ENCODE measurements at regions not wholly inside any gene's neighbourhood (a gene's known extent, or its start where the extent isn't known, plus 50 kb on each side); places are given as distances from the start of the nearest gene placed in this dataset.

DNA sequence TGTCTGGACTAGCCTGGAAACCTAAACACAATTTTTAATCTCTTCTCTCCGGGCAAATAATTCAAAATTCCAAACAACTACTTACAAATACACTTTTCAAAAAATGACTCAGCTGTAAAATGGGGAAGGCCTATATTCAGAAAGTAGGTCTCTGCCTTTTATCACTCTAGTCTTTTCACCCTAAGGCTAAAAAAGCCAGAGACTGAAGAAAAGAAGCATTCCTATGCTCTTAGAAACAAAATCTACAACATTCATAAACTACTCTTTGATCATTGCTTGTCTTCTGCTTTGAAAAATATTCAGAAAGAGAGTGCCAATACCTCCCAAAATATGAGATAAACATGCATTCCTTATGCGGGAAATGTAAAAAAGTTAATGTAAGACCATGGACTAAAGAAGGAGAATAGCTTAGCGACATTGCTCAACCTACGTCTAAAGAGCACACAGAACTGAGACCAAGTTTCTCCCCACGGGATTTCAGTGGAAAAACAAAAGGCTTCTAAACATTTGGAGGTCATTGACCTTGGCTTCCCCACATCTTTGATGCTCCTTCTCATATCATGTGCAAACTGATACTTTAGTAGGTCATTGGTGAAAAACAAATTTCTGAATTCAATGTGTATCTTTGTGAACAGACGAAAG is 74.4 kb upstream of the EPB41L3 start:
- Histone ChIP-seq H3K9me3 (ENCODE audit: control insufficient read depth, insufficient read depth, low read length) (no peaks in the 10 kb centered on the region), H3K4me1 (ENCODE audit: control insufficient read depth, low read length) (no peaks in the 10 kb centered on the region), H4K20me1 (ENCODE audit: control insufficient read depth, insufficient read depth, low read depth, low read length) (no peaks in the 10 kb centered on the region), H3K4me2 (ENCODE audit: low read length) (no peak overlapping the region), H3K27ac (ENCODE audit: low read depth, low read length) (no peak overlapping the region), H3K4me3 (ENCODE audit: low read length) (no peak overlapping the region), H3K27me3 (ENCODE audit: control insufficient read depth, low read length) (no peaks in the 10 kb centered on the region), H3K36me3 (ENCODE audit: control insufficient read depth, low read length) (no peaks in the 10 kb centered on the region), H3K9me2 (replicated peaks; ENCODE audit: control insufficient read depth, low read length) (no peaks in the 10 kb centered on the region), H3F3A (ENCODE audit: control insufficient read depth, insufficient read depth) (no peaks in the 10 kb centered on the region), H3K79me2 (ENCODE audit: control insufficient read depth, low read length) (no peaks in the 10 kb centered on the region)
- no peak for TF ChIP-seq EZH2phosphoT487 (IDR thresholded peaks at IDR 0.05; ENCODE audit: borderline replicate concordance, low read length)
- TF ChIP-seq, protein P1, sequence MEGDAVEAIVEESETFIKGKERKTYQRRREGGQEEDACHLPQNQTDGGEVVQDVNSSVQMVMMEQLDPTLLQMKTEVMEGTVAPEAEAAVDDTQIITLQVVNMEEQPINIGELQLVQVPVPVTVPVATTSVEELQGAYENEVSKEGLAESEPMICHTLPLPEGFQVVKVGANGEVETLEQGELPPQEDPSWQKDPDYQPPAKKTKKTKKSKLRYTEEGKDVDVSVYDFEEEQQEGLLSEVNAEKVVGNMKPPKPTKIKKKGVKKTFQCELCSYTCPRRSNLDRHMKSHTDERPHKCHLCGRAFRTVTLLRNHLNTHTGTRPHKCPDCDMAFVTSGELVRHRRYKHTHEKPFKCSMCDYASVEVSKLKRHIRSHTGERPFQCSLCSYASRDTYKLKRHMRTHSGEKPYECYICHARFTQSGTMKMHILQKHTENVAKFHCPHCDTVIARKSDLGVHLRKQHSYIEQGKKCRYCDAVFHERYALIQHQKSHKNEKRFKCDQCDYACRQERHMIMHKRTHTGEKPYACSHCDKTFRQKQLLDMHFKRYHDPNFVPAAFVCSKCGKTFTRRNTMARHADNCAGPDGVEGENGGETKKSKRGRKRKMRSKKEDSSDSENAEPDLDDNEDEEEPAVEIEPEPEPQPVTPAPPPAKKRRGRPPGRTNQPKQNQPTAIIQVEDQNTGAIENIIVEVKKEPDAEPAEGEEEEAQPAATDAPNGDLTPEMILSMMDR (IDR thresholded peaks at IDR 0.05; ENCODE audit: low read depth, low read length, poor library complexity, severe bottlenecking): no peak

DNA sequence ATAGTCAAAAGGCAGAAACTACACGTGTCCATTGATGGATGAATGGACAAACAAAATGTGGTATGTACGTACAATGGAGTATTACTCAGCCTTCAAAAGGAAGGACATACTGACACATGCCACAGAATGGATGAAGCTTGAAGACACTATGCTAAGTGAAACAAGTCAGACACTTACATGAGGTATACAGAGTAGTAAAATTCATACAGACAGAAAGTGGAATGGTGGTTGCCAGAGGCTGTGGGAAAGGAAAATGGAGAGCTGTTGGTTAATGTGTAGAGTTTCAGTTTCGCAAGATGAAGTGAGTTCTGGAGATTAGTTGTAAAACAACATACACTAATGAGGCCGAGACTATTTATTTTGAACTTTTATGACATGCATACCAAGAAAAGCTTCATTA is 67.4 kb upstream of the EPB41L3 start:
- no peaks in the 10 kb centered on the region for H3K79me2 ChIP-seq (ENCODE audit: control insufficient read depth, low read length)
- TF ChIP-seq, protein P1 (IDR thresholded peaks at IDR 0.05; ENCODE audit: low read depth, low read length, poor library complexity, severe bottlenecking): no peak
- TF ChIP-seq EZH2phosphoT487 (IDR thresholded peaks at IDR 0.05; ENCODE audit: borderline replicate concordance, low read length): no peak
- H3K4me1 ChIP-seq (ENCODE audit: control insufficient read depth, low read length): no peaks in the 10 kb centered on the region
- H3K36me3 ChIP-seq (ENCODE audit: control insufficient read depth, low read length): no peaks in the 10 kb centered on the region
- H3K27me3 ChIP-seq (ENCODE audit: control insufficient read depth, low read length): no peaks in the 10 kb centered on the region
- H3F3A ChIP-seq (ENCODE audit: control insufficient read depth, insufficient read depth): no peaks in the 10 kb centered on the region
- H3K4me3 ChIP-seq (ENCODE audit: low read length): no peak overlapping the region
- no peaks in the 10 kb centered on the region for H4K20me1 ChIP-seq (ENCODE audit: control insufficient read depth, insufficient read depth, low read depth, low read length)
- H3K4me2 ChIP-seq (ENCODE audit: low read length): no peak overlapping the region
- no peaks in the 10 kb centered on the region for H3K9me3 ChIP-seq (ENCODE audit: control insufficient read depth, insufficient read depth, low read length)
- no peaks in the 10 kb centered on the region for H3K9me2 ChIP-seq (replicated peaks; ENCODE audit: control insufficient read depth, low read length)
- H3K27ac ChIP-seq (ENCODE audit: low read depth, low read length): no peak overlapping the region

DNA sequence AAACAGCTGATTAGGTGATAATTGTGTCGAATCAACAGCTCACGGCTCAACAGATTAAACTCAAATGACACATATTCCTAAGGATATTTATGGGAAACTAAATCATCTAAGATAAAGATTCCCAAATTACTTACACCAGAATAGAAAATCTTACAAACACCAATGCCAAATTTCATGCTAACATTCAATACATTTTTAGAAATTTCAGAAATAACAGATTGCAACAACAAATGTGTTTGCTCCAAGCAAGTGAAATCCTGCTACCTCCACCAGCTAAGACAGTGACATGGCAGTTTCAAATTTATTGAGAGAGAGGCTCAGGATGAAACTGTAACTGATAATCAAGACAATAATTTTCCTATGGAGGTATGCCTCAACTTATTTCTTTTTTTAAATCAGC is 65.0 kb upstream of the EPB41L3 start:
- H3F3A ChIP-seq (ENCODE audit: control insufficient read depth, insufficient read depth): no peaks in the 10 kb centered on the region
- no peak overlapping the region for H3K4me2 ChIP-seq (ENCODE audit: low read length)
- TF ChIP-seq, protein P1 (IDR thresholded peaks at IDR 0.05; ENCODE audit: low read depth, low read length, poor library complexity, severe bottlenecking): no peak
- no peak for TF ChIP-seq EZH2phosphoT487 (IDR thresholded peaks at IDR 0.05; ENCODE audit: borderline replicate concordance, low read length)
- H3K9me2 ChIP-seq (replicated peaks; ENCODE audit: control insufficient read depth, low read length): no peaks in the 10 kb centered on the region
- H3K4me3 ChIP-seq (ENCODE audit: low read length): no peak overlapping the region
- H3K79me2 ChIP-seq (ENCODE audit: control insufficient read depth, low read length): no peaks in the 10 kb centered on the region
- no peaks in the 10 kb centered on the region for H3K9me3 ChIP-seq (ENCODE audit: control insufficient read depth, insufficient read depth, low read length)
- H3K27ac ChIP-seq (ENCODE audit: low read depth, low read length): no peak overlapping the region
- no peaks in the 10 kb centered on the region for H3K27me3 ChIP-seq (ENCODE audit: control insufficient read depth, low read length)
- H3K4me1 ChIP-seq (ENCODE audit: control insufficient read depth, low read length): no peaks in the 10 kb centered on the region
- H4K20me1 ChIP-seq (ENCODE audit: control insufficient read depth, insufficient read depth, low read depth, low read length): no peaks in the 10 kb centered on the region
- no peaks in the 10 kb centered on the region for H3K36me3 ChIP-seq (ENCODE audit: control insufficient read depth, low read length)

All from DOHH2 (cell line).